ENCODE measurements at regions not wholly inside any gene's neighbourhood (a gene's known extent, or its start where the extent isn't known, plus 50 kb on each side); places are given as distances from the start of the nearest gene placed in this dataset.

- no peak for TF ChIP-seq CTCF (IDR thresholded peaks at IDR 0.05; ENCODE audit: control extremely low read depth in 1 of 3, insufficient read depth in 1 of 3, low read depth in 1 of 3, low read length in 3 of 3)
- TF ChIP-seq ZNF274 (IDR thresholded peaks at IDR 0.05; ENCODE audit: borderline replicate concordance, extremely low read depth, low read length) = no peak
- TF ChIP-seq, protein P1, sequence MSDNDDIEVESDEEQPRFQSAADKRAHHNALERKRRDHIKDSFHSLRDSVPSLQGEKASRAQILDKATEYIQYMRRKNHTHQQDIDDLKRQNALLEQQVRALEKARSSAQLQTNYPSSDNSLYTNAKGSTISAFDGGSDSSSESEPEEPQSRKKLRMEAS (IDR thresholded peaks at IDR 0.05) = no peak
- TF ChIP-seq POLR2AphosphoS5 (IDR thresholded peaks at IDR 0.05; ENCODE audit: low read depth, low read length) = no peak
- TF ChIP-seq NANOG (IDR thresholded peaks at IDR 0.05; ENCODE audit: insufficient read depth, low read depth, low read length, poor library complexity, severe bottlenecking) = no peak
- no peak for TF ChIP-seq EP300 (IDR thresholded peaks at IDR 0.05; ENCODE audit: borderline replicate concordance in 1 of 2, low read depth in 2 of 2, low read length in 2 of 2)
- TF ChIP-seq CEBPB (IDR thresholded peaks at IDR 0.05; ENCODE audit: low read depth, low read length) = no peak
- TF ChIP-seq JUND (IDR thresholded peaks at IDR 0.05; ENCODE audit: low read length) = no peak
- TF ChIP-seq EZH2 (IDR thresholded peaks at IDR 0.05; ENCODE audit: low read depth, low read length, severe bottlenecking) = no peak
- TF ChIP-seq RNF2 (IDR thresholded peaks at IDR 0.05; ENCODE audit: borderline replicate concordance, low read depth, low read length, missing control alignments, poor library complexity, severe bottlenecking) = no peak
- no peak for TF ChIP-seq ASH2L (IDR thresholded peaks at IDR 0.05; ENCODE audit: low read length)
Measured at GRCh38 chr19:32208060-32208459, 137.3 kb upstream of the ZNF507 start.
